ENCODE measurements at regions not wholly inside any gene's neighbourhood (a gene's known extent, or its start where the extent isn't known, plus 50 kb on each side); places are given as distances from the start of the nearest gene placed in this dataset.

- H3K4me3 Mint-ChIP-seq, result no peak overlapping the region
These were observed 179.9 kb downstream of the NPHP4 start for GRCh38 chr1:5812295-5812694.

GRCh38 chr1:5811419-5811818 lies 180.8 kb downstream of the NPHP4 start:
- Mint-ChIP-seq H3K4me3 (no peak overlapping the region), H3K9me3 (no peaks in the 10 kb centered on the region), H3K27me3 (ENCODE audit: low read depth) (no peaks in the 10 kb centered on the region), H3K4me1 (peaks cover 12% of the 10 kb centered on the region), H3K36me3 (no peaks in the 10 kb centered on the region), H3K27ac (peak overlapping the region; percentile 34; the same call in 1 of the 2 replicates)
- no peak for DNase-seq (ENCODE audit: low spot score)
- ATAC-seq, result no peak
- TF ChIP-seq ZNF138 (CRISPR knock-in tag; conservative IDR thresholded peaks at IDR 0.05), result no peak
- TF ChIP-seq ZNF416 (CRISPR knock-in tag; IDR thresholded peaks at IDR 0.05), result no peak
- no peak for TF ChIP-seq NFE2L1 (CRISPR knock-in tag; IDR thresholded peaks at IDR 0.05)
- TF ChIP-seq ZNF232 (CRISPR knock-in tag; IDR thresholded peaks at IDR 0.05), result no peak
- TF ChIP-seq KAT7 (CRISPR knock-in tag; IDR thresholded peaks at IDR 0.05; ENCODE audit: borderline replicate concordance), result no peak
- no peak for TF ChIP-seq SMAD4 (CRISPR knock-in tag; IDR thresholded peaks at IDR 0.05)
- TF ChIP-seq HMGA2 (CRISPR knock-in tag; IDR thresholded peaks at IDR 0.05), result no peak
- TF ChIP-seq USF1 (CRISPR knock-in tag; IDR thresholded peaks at IDR 0.05), result no peak
- no peak for TF ChIP-seq SOX15 (CRISPR knock-in tag; IDR thresholded peaks at IDR 0.05)
- no peak for TF ChIP-seq MAX (CRISPR knock-in tag; IDR thresholded peaks at IDR 0.05)
- no peak for TF ChIP-seq ZNF281 (CRISPR knock-in tag; IDR thresholded peaks at IDR 0.05)
- no peak for TF ChIP-seq ETV6 (CRISPR knock-in tag; IDR thresholded peaks at IDR 0.05)
- TF ChIP-seq ZBTB43 (CRISPR knock-in tag; IDR thresholded peaks at IDR 0.05), result no peak
- TF ChIP-seq CREM (CRISPR knock-in tag; IDR thresholded peaks at IDR 0.05), result no peak
- POLR2A ChIA-PET, result no interaction called here
- CTCF ChIA-PET, result interaction anchor here (1.5 kb wide), 1 partner anchor 66 kb away, joined by 9 read pairs; no protein-coding TSS in a partner anchor

More at GRCh38 chr1:5812295-5812694, 179.9 kb downstream of the NPHP4 start:
- DNase-seq (ENCODE audit: low spot score) (no peak), ATAC-seq (no peak)
- POLR2A ChIA-PET, result no interaction called here
- Mint-ChIP-seq H3K27ac (no peak overlapping the region), H3K36me3 (no peaks in the 10 kb centered on the region), H3K27me3 (ENCODE audit: low read depth) (no peaks in the 10 kb centered on the region), H3K9me3 (no peaks in the 10 kb centered on the region), H3K4me1 (peaks cover 12% of the 10 kb centered on the region)
- no peak for TF ChIP-seq SMAD3 (CRISPR knock-in tag; IDR thresholded peaks at IDR 0.05; ENCODE audit: borderline replicate concordance)
- no peak for TF ChIP-seq ZNF425 (CRISPR knock-in tag; conservative IDR thresholded peaks at IDR 0.05)
- no peak for TF ChIP-seq NFATC4 (CRISPR knock-in tag; IDR thresholded peaks at IDR 0.05)
- TF ChIP-seq GTF2I (CRISPR knock-in tag; conservative IDR thresholded peaks at IDR 0.05), result no peak
- CTCF ChIA-PET, result no interaction called here

All from WTC11 (cell line).